MCF 10A (cell line): ENCODE measurements at regions not wholly inside any gene's neighbourhood (a gene's known extent, or its start where the extent isn't known, plus 50 kb on each side); places are given as distances from the start of the nearest gene placed in this dataset.
"Not testable (repeated sequence)": the region's sequence is repeated elsewhere in the genome, so short reads cannot be mapped to it uniquely, and the experiment has no call there.

Experiments used
- BruUV-seq: library from RNA; stranded (reverse); fragments of 400-500 nt; replicated peaks from 2 replicates; lab custom pipeline; 2021; lab: Mats Ljungman, UMichigan
- CTCF ChIA-PET: fragments of 300-600 bp; sonication (Branson Sonifier 250); formaldehyde crosslinking; extraction: SDS; loops from one replicate; lab custom pipeline; 2021; ENCODE audit warnings: antibody characterized with exemption, inconsistent platforms; lab: Yijun Ruan, JAX
- POLR2A ChIA-PET: fragments of 300-600, 350-650 bp; sonication (Branson Sonifier 250); formaldehyde crosslinking; extraction: SDS; loops from one replicate; lab custom pipeline; 2020; ENCODE audit warnings: antibody characterized with exemption, inconsistent platforms; lab: Yijun Ruan, JAX
- DNase-seq: peaks from one replicate; pipeline ENCODE4 v3.0.0-alpha.2; 2018; ENCODE audit not compliant: unreplicated experiment
- H3K27ac Mint-ChIP-seq: one replicate; pipeline ENCODE4 v1.8.0; 2022; ENCODE audit warnings: mild to moderate bottlenecking, low read depth, mixed read lengths; ENCODE audit not compliant: unreplicated experiment
- H3K27me3 Mint-ChIP-seq: one replicate; pipeline ENCODE4 v1.8.0; 2022; ENCODE audit warnings: mixed read lengths; ENCODE audit not compliant: insufficient read depth, unreplicated experiment
- H3K36me3 Mint-ChIP-seq: one replicate; pipeline ENCODE4 v1.8.0; 2022; ENCODE audit warnings: mild to moderate bottlenecking, moderate library complexity, mixed read lengths; ENCODE audit not compliant: insufficient read depth, unreplicated experiment
- H3K4me1 Mint-ChIP-seq: one replicate; pipeline ENCODE4 v1.8.0; 2022; ENCODE audit warnings: mixed read lengths; ENCODE audit not compliant: insufficient read depth, unreplicated experiment
- H3K4me3 Mint-ChIP-seq: one replicate; pipeline ENCODE4 v1.8.0; 2022; ENCODE audit warnings: mild to moderate bottlenecking, moderate library complexity, mixed read lengths; ENCODE audit not compliant: unreplicated experiment
- H3K9me3 Mint-ChIP-seq: one replicate; pipeline ENCODE4 v1.8.0; 2022; ENCODE audit warnings: mixed read lengths; ENCODE audit not compliant: unreplicated experiment
- intact Hi-C: fragments of 100-400 bp; cut with micrococcal nuclease; formaldehyde crosslinking; loops from 2 replicates; pipeline ENCODE4 v1.14.1; 2022
- TF ChIP-seq, protein P1 (sequence below): fragments of 200-600 bp; IDR thresholded peaks from one replicate; pipeline ENCODE4 v1.8.0; 2022; ENCODE audit warnings: antibody characterized with exemption, mild to moderate bottlenecking; ENCODE audit not compliant: unreplicated experiment

DNA sequence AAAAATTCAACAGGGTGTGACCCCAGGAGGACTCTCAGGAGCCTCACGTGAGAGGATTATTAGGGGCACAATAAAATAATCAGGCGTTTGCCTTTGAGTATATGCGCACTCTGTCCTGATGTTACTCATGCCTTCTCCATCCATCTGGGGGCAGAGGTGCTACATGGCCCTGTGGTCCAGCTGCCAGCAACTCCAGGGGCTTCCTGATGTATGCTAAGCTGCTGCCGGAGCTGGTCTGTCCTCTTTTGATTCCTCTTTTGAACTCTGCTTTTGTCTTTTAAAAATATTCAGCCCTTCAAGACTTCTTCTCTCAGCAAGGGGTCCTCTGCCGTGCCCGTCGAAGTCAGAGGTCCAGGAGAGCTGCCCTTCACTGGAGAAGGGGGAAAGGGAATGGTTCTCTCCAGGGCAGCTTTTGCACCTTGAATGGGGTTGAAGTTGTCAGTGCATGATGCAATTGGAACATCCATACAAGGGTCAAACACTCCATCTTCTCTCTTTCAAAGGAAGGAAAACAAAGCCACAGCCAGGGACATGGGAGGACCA lies 431.4 kb downstream of the SHISA9 start:
- DNase-seq = no peak
- Mint-ChIP-seq H3K27me3 (no peaks in the 10 kb centered on the region), H3K4me1 (no peaks in the 10 kb centered on the region), H3K9me3 (no peaks in the 10 kb centered on the region), H3K27ac (no peak overlapping the region), H3K36me3 (no peaks in the 10 kb centered on the region), H3K4me3 (no peak overlapping the region)
- BruUV-seq = no TSS peak
- CTCF ChIA-PET = interaction anchor here (0.5 to 0.7 kb wide), 4 partner anchors 39 to 935 kb away, joined by 3 to 5 read pairs (median 3); no protein-coding TSS in a partner anchor
- intact Hi-C loops = no loop called here
- POLR2A ChIA-PET = interaction anchor here (0.6 kb wide), 1 partner anchor 882 kb away, joined by 3 read pairs; no protein-coding TSS in a partner anchor
- TF ChIP-seq, protein P1, sequence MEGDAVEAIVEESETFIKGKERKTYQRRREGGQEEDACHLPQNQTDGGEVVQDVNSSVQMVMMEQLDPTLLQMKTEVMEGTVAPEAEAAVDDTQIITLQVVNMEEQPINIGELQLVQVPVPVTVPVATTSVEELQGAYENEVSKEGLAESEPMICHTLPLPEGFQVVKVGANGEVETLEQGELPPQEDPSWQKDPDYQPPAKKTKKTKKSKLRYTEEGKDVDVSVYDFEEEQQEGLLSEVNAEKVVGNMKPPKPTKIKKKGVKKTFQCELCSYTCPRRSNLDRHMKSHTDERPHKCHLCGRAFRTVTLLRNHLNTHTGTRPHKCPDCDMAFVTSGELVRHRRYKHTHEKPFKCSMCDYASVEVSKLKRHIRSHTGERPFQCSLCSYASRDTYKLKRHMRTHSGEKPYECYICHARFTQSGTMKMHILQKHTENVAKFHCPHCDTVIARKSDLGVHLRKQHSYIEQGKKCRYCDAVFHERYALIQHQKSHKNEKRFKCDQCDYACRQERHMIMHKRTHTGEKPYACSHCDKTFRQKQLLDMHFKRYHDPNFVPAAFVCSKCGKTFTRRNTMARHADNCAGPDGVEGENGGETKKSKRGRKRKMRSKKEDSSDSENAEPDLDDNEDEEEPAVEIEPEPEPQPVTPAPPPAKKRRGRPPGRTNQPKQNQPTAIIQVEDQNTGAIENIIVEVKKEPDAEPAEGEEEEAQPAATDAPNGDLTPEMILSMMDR = no peak

DNA sequence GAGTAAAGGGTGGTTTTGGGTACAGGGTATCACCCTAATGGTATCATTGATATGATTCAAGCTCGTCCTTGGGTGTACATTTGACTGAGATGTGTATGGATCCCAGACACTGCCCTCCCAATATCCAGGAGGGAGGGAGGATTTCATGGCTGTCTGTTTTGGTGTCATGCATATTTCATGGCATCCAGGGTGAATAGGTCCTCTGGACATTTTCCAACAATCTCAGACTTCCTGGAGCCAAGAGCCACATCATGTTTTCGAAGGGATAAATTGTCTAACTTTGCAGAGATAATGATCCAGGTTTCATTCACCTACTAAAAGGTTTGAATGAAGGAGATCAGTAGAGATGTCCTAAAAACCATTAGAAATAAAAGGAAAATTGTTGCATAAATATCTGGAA lies 431.9 kb downstream of the SHISA9 start:
- Mint-ChIP-seq H3K36me3 (no peaks in the 10 kb centered on the region), H3K4me1 (no peaks in the 10 kb centered on the region), H3K9me3 (no peaks in the 10 kb centered on the region), H3K4me3 (no peak overlapping the region), H3K27ac (no peak overlapping the region), H3K27me3 (no peaks in the 10 kb centered on the region)
- no peak for DNase-seq
- TF ChIP-seq, protein P1 = no peak
- CTCF ChIA-PET = interaction anchor here (0.5 kb wide), 1 partner anchor 550 kb away, joined by 3 read pairs; no protein-coding TSS in a partner anchor
- intact Hi-C loops = no loop called here
- no TSS peak for BruUV-seq
- POLR2A ChIA-PET = no interaction called here

DNA sequence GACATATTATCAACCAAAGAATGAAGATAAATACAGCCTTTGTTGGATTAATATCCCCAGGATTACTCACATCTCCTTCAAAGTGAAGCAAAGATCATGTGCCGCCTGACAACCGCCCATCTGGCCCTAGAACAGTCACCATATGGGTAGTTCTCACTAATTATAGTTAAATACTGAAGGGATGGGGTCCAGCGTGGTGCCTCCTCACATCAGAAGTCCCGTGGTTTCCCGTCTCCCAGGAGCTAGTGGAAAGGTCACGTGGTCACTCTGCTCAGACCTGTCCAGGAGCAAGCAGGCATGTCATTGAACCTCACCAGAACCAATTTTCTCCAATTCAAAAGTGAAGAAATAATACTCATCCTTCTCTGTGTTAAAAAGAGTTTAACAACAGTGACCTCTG lies 434.5 kb downstream of the SHISA9 start:
- no peak overlapping the region for H3K27ac Mint-ChIP-seq
- H3K4me3 Mint-ChIP-seq = no peak overlapping the region
- H3K4me1 Mint-ChIP-seq = no peaks in the 10 kb centered on the region
- ChIA-PET CTCF (no interaction called here), POLR2A (no interaction called here)
- no TSS peak for BruUV-seq
- TF ChIP-seq, protein P1 = no peak
- H3K36me3 Mint-ChIP-seq = no peaks in the 10 kb centered on the region
- H3K9me3 Mint-ChIP-seq = no peaks in the 10 kb centered on the region
- DNase-seq = no peak
- intact Hi-C loops = no loop called here
- H3K27me3 Mint-ChIP-seq = no peaks in the 10 kb centered on the region

DNA sequence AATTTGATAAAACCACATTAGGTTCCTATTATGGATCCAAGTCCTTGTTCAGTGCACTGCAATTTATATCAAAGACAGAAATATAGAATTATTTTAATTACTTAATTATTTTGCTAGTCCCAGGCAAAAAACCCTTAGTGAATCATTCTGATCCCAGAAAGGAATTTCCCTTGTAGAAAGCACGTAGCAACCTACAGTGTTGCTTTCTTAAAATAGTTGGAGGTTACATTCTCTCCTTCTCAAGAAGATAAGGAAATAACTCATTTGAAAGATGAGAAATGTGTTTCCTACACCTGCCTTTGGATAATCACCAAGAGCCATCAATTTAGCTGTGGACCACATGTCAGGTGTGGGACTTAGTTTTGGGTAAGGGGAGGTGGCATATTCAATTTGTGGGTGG lies 434.9 kb downstream of the SHISA9 start:
- intact Hi-C loops = no loop called here
- Mint-ChIP-seq H3K9me3 (no peaks in the 10 kb centered on the region), H3K27ac (no peak overlapping the region), H3K27me3 (no peaks in the 10 kb centered on the region), H3K4me1 (no peaks in the 10 kb centered on the region), H3K4me3 (no peak overlapping the region), H3K36me3 (no peaks in the 10 kb centered on the region)
- ChIA-PET POLR2A (interaction anchor here (0.6 kb wide), 1 partner anchor 102 kb away, joined by 3 read pairs; no protein-coding TSS in a partner anchor), CTCF (no interaction called here)
- BruUV-seq = no TSS peak
- TF ChIP-seq, protein P1 = no peak
- no peak for DNase-seq

DNA sequence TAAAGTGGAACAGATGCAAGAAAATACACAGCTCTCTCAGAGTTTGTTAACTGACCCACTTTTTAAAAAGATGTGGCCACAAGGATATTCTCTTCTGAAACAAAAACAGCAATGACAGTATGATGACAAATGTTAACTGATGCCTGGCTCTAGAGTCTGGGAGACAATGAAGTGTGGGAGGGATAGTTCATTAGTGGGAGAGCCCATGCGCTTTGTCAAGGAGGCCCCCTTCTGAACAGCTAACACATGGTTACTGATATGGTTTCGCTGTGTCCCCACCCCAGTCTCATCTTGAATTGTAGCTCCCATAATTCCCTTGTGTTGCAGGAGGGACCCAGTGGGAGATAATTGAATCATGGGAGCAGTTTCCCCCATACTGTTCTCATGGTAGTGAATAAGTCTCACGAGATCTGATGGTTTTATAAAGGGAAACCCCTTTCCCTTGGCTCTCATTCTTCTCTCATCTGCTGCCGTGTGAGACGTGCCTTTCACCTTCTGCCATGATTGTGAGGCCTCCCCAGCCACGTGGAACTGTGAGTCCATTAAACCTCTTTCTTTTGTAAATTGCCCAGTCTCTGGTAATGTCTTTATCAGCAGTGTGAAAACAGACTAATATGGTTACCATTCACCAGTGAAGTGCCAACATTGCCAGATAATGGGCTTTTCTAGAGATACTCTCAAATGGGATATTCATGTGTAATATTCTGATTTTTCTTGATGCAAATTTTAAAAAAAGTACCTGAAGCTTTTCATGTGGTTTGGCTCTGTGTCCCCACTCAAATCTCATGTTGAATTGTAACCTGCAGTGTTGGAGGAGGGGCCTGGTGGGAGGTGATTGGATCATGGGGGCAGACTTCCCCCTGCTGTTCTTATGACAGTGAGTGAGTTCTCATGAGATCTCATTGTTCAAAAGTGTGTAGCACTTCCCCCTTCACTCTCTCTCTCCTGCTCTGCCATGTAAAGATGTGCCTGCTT lies 435.8 kb downstream of the SHISA9 start:
- intact Hi-C loops, DNase-seq, H3K4me3 Mint-ChIP-seq, H3K27me3 Mint-ChIP-seq, H3K9me3 Mint-ChIP-seq, BruUV-seq, H3K27ac Mint-ChIP-seq, H3K4me1 Mint-ChIP-seq, CTCF ChIA-PET, H3K36me3 Mint-ChIP-seq: not testable (repeated sequence)
- POLR2A ChIA-PET = interaction anchor here (0.6 kb wide), 1 partner anchor 101 kb away, joined by 3 read pairs; no protein-coding TSS in a partner anchor
